ENCODE measurements at regions not wholly inside any gene's neighbourhood (a gene's known extent, or its start where the extent isn't known, plus 50 kb on each side); places are given as distances from the start of the nearest gene placed in this dataset.

- Histone ChIP-seq H3K27ac (ENCODE audit: extremely low read depth, low read depth, low read length) (no peak overlapping the region), H3K4me3 (ENCODE audit: low read depth, low read length) (no peak overlapping the region), H3K9me3 (ENCODE audit: control insufficient read depth, insufficient read depth, low read depth, low read length) (no peaks in the 10 kb centered on the region), H3K36me3 (ENCODE audit: control insufficient read depth in 2 of 2, insufficient read depth in 1 of 2, low read length in 2 of 2) (no peaks in the 10 kb centered on the region), H3K4me1 (ENCODE audit: control insufficient read depth, insufficient read depth, low read length) (no peaks in the 10 kb centered on the region)
- ChIA-PET POLR2A (interaction anchor here (0.5 kb wide), 1 partner anchor 302 kb away, joined by 3 read pairs; no protein-coding TSS in a partner anchor), CTCF (interaction anchor here (1.7 kb wide), 1 partner anchor 228 kb away, joined by 5 read pairs; no protein-coding TSS in a partner anchor)
- TF ChIP-seq SALL2 (tag by site-specific recombination; IDR thresholded peaks at IDR 0.05; ENCODE audit: borderline replicate concordance) = no peak
- TF ChIP-seq ZNF560 (tag by site-specific recombination; IDR thresholded peaks at IDR 0.05; ENCODE audit: borderline replicate concordance) = no peak
- no peak for TF ChIP-seq ZSCAN16 (tag by site-specific recombination; IDR thresholded peaks at IDR 0.05)
- no peak for TF ChIP-seq ZNF704 (tag by site-specific recombination; IDR thresholded peaks at IDR 0.05)
- TF ChIP-seq ZNF645 (tag by site-specific recombination; IDR thresholded peaks at IDR 0.05) = no peak
- TF ChIP-seq SP3 (tag by site-specific recombination; IDR thresholded peaks at IDR 0.05) = no peak
- TF ChIP-seq ZNF311 (tag by site-specific recombination; IDR thresholded peaks at IDR 0.05; ENCODE audit: borderline replicate concordance) = no peak
- TF ChIP-seq ZBTB44 (tag by site-specific recombination; IDR thresholded peaks at IDR 0.05) = no peak
- TF ChIP-seq ZNF549 (tag by site-specific recombination; IDR thresholded peaks at IDR 0.05) = no peak
- no peak for TF ChIP-seq ZNF664 (tag by site-specific recombination; IDR thresholded peaks at IDR 0.05)
- no peak for TF ChIP-seq ZNF48 (tag by site-specific recombination; IDR thresholded peaks at IDR 0.05)
- no peak for TF ChIP-seq YY2 (tag by site-specific recombination; IDR thresholded peaks at IDR 0.05)
- no peak for TF ChIP-seq ZNF280C (tag by site-specific recombination; IDR thresholded peaks at IDR 0.05)
- no peak for TF ChIP-seq ZNF350 (tag by site-specific recombination; IDR thresholded peaks at IDR 0.05)
- TF ChIP-seq ZNF148 (tag by site-specific recombination; IDR thresholded peaks at IDR 0.05; ENCODE audit: borderline replicate concordance) = no peak
- no peak for TF ChIP-seq ZNF654 (tag by site-specific recombination; IDR thresholded peaks at IDR 0.05; ENCODE audit: low read depth)
Measured at GRCh38 chr6:117007659-117008058, 130.6 kb downstream of the RFX6 start.

- Histone ChIP-seq H3K9me3 (ENCODE audit: control insufficient read depth, insufficient read depth, low read depth, low read length) (no peaks in the 10 kb centered on the region), H3K4me3 (ENCODE audit: low read depth, low read length) (no peak overlapping the region), H3K27ac (ENCODE audit: extremely low read depth, low read depth, low read length) (no peak overlapping the region), H3K4me1 (ENCODE audit: control insufficient read depth, insufficient read depth, low read length) (no peaks in the 10 kb centered on the region), H3K36me3 (ENCODE audit: control insufficient read depth in 2 of 2, insufficient read depth in 1 of 2, low read length in 2 of 2) (no peaks in the 10 kb centered on the region)
- TF ChIP-seq ZNF214 (tag by site-specific recombination; IDR thresholded peaks at IDR 0.05; ENCODE audit: borderline replicate concordance) = no peak
- TF ChIP-seq ZNF426 (tag by site-specific recombination; IDR thresholded peaks at IDR 0.05) = no peak
- TF ChIP-seq ZNF449 (tag by site-specific recombination; IDR thresholded peaks at IDR 0.05) = no peak
- TF ChIP-seq ZNF155 (tag by site-specific recombination; IDR thresholded peaks at IDR 0.05) = no peak
- TF ChIP-seq ZNF146 (tag by site-specific recombination; IDR thresholded peaks at IDR 0.05) = no peak
- TF ChIP-seq SCRT2 (tag by site-specific recombination; IDR thresholded peaks at IDR 0.05) = 0 out of 2 replicates have a peak, but pooled peaks have one; percentile 35
- no peak for TF ChIP-seq ZNF645 (tag by site-specific recombination; IDR thresholded peaks at IDR 0.05)
- ChIA-PET CTCF (interaction anchor here (0.5 to 1.7 kb wide), 4 partner anchors 206 to 343 kb away, joined by 3 to 5 read pairs (median 4); no protein-coding TSS in a partner anchor), POLR2A (interaction anchor here (0.7 kb wide), 1 partner anchor 572 kb away, joined by 4 read pairs; no protein-coding TSS in a partner anchor)
Measured at GRCh38 chr6:117008618-117009017, 131.6 kb downstream of the RFX6 start.
